ENCODE measurements at regions not wholly inside any gene's neighbourhood (a gene's known extent, or its start where the extent isn't known, plus 50 kb on each side); places are given as distances from the start of the nearest gene placed in this dataset.
"Not testable (repeated sequence)": the region's sequence is repeated elsewhere in the genome, so short reads cannot be mapped to it uniquely, and the experiment has no call there.

GRCh38 chr2:160550048-160550447 is 56.4 kb upstream of the RBMS1 start:
- no peak for DNase-seq (ENCODE audit: low read depth)

GRCh38 chr2:160551259-160551658 is 57.7 kb upstream of the RBMS1 start:
- DNase-seq (ENCODE audit: low read depth): no peak

GRCh38 chr2:160555420-160556071 is 61.9 kb upstream of the RBMS1 start:
- DNase-seq (ENCODE audit: low read depth): no peak

- DNase-seq (ENCODE audit: low read depth): no peak
These were observed 64.3 kb upstream of the RBMS1 start for GRCh38 chr2:160557903-160558302.

GRCh38 chr2:160558531-160558930 is 64.9 kb upstream of the RBMS1 start:
- no peak for DNase-seq (ENCODE audit: low read depth)

- DNase-seq (ENCODE audit: low read depth): no peak
These were observed 68.1 kb upstream of the RBMS1 start for GRCh38 chr2:160561551-160562295.

- no peak for DNase-seq (ENCODE audit: low read depth)
These were observed 69.1 kb upstream of the RBMS1 start for GRCh38 chr2:160562730-160563129.

GRCh38 chr2:160564591-160564990 is 71.0 kb upstream of the RBMS1 start:
- DNase-seq (ENCODE audit: low read depth): no peak

GRCh38 chr2:160565099-160565845 is 71.7 kb upstream of the RBMS1 start:
- no peak for DNase-seq (ENCODE audit: low read depth)

GRCh38 chr2:160566717-160567116 is 73.1 kb upstream of the RBMS1 start:
- no peak for DNase-seq (ENCODE audit: low read depth)

GRCh38 chr2:160568856-160569255 is 75.2 kb upstream of the RBMS1 start:
- DNase-seq (ENCODE audit: low read depth): no peak

GRCh38 chr2:160570376-160570775 is 76.8 kb upstream of the RBMS1 start:
- no peak for DNase-seq (ENCODE audit: low read depth)

GRCh38 chr2:160574468-160575140 is 81.0 kb upstream of the RBMS1 start:
- DNase-seq (ENCODE audit: low read depth): no peak

GRCh38 chr2:160575368-160575767 is 81.8 kb upstream of the RBMS1 start:
- DNase-seq (ENCODE audit: low read depth): no peak

- DNase-seq (ENCODE audit: low read depth): no peak
These were observed 82.5 kb upstream of the RBMS1 start for GRCh38 chr2:160576054-160576499.

- not testable (repeated sequence) for DNase-seq (ENCODE audit: low read depth)
These were observed 83.5 kb upstream of the RBMS1 start for GRCh38 chr2:160577081-160577480.

- no peak for DNase-seq (ENCODE audit: low read depth)
These were observed 87.4 kb upstream of the RBMS1 start for GRCh38 chr2:160581035-160581434.

GRCh38 chr2:160581448-160581847 is 87.8 kb upstream of the RBMS1 start:
- DNase-seq (ENCODE audit: low read depth): no peak

GRCh38 chr2:160582081-160582480 is 88.5 kb upstream of the RBMS1 start:
- no peak for DNase-seq (ENCODE audit: low read depth)

GRCh38 chr2:160582490-160583145 is 89.0 kb upstream of the RBMS1 start:
- no peak for DNase-seq (ENCODE audit: low read depth)

GRCh38 chr2:160583146-160583535 is 89.5 kb upstream of the RBMS1 start:
- DNase-seq (ENCODE audit: low read depth): no peak

Measured in activated T-cell treated with anti-CD3 and anti-CD28 coated beads for 24 hours (primary cell).